MG63 (cell line): ENCODE measurements at regions not wholly inside any gene's neighbourhood (a gene's known extent, or its start where the extent isn't known, plus 50 kb on each side); places are given as distances from the start of the nearest gene placed in this dataset.
"Not testable (repeated sequence)": the region's sequence is repeated elsewhere in the genome, so short reads cannot be mapped to it uniquely, and the experiment has no call there.

Experiments used
- DNase-seq: peaks from one replicate; pipeline ENCODE4 v3.0.0-alpha.2; 2020
- H3K27me3 ChIP-seq: fragments of 250-450 bp; sonication (Bioruptor Pico); 2 replicates; pipeline ENCODE4 v1.5.1; 2020; ENCODE audit warnings: mild to moderate bottlenecking, moderate library complexity
- H3K36me3 ChIP-seq: fragments of 250-450 bp; sonication (Bioruptor Pico); 2 replicates; pipeline ENCODE4 v1.5.1; 2020; ENCODE audit warnings: mild to moderate bottlenecking, moderate library complexity
- H3K4me3 ChIP-seq: fragments of 250-450 bp; sonication (Bioruptor Pico); 2 replicates; pipeline ENCODE4 v1.5.1; 2020; ENCODE audit warnings: mild to moderate bottlenecking, moderate library complexity
- H3K9me3 ChIP-seq: fragments of 250-450 bp; sonication (Bioruptor Pico); 2 replicates; pipeline ENCODE4 v1.5.1; 2020; ENCODE audit warnings: mild to moderate bottlenecking, moderate library complexity

- Histone ChIP-seq H3K9me3 (no peaks in the 10 kb centered on the region), H3K27me3 (no peaks in the 10 kb centered on the region), H3K36me3 (no peaks in the 10 kb centered on the region), H3K4me3 (no peak overlapping the region)
- no peak for DNase-seq
Observed at GRCh38 chr1:193931356-193931755, 744.9 kb upstream of the B3GALT2 start.

- no peak overlapping the region for H3K4me3 ChIP-seq
- no peak for DNase-seq
- H3K9me3 ChIP-seq: no peaks in the 10 kb centered on the region
- H3K27me3 ChIP-seq: no peaks in the 10 kb centered on the region
- no peaks in the 10 kb centered on the region for H3K36me3 ChIP-seq
Observed at GRCh38 chr1:193929374-193930033, 743.1 kb upstream of the B3GALT2 start.

GRCh38 chr1:193927550-193927949 is 741.1 kb upstream of the B3GALT2 start:
- DNase-seq: no peak

GRCh38 chr1:193926956-193927355 is 740.5 kb upstream of the B3GALT2 start:
- no peaks in the 10 kb centered on the region for H3K9me3 ChIP-seq

More at GRCh38 chr1:193927550-193927949, 741.1 kb upstream of the B3GALT2 start:
- H3K36me3 ChIP-seq: no peaks in the 10 kb centered on the region
- no peaks in the 10 kb centered on the region for H3K9me3 ChIP-seq
- H3K4me3 ChIP-seq: no peak overlapping the region
- H3K27me3 ChIP-seq: no peaks in the 10 kb centered on the region

GRCh38 chr1:193919827-193920226 is 733.4 kb upstream of the B3GALT2 start:
- H3K27me3 ChIP-seq: no peaks in the 10 kb centered on the region
- no peaks in the 10 kb centered on the region for H3K9me3 ChIP-seq
- no peak for DNase-seq
- no peaks in the 10 kb centered on the region for H3K36me3 ChIP-seq
- no peak overlapping the region for H3K4me3 ChIP-seq

More at GRCh38 chr1:193926956-193927355, 740.5 kb upstream of the B3GALT2 start:
- DNase-seq: no peak
- Histone ChIP-seq H3K27me3 (no peaks in the 10 kb centered on the region), H3K4me3 (no peak overlapping the region), H3K36me3 (no peaks in the 10 kb centered on the region)

- H3K9me3 ChIP-seq: no peaks in the 10 kb centered on the region
- DNase-seq: no peak
- no peak overlapping the region for H3K4me3 ChIP-seq
- H3K36me3 ChIP-seq: no peaks in the 10 kb centered on the region
- no peaks in the 10 kb centered on the region for H3K27me3 ChIP-seq
Observed at GRCh38 chr1:193916452-193916851, 730.0 kb upstream of the B3GALT2 start.

GRCh38 chr1:193914871-193915270 is 728.5 kb upstream of the B3GALT2 start:
- no peaks in the 10 kb centered on the region for H3K9me3 ChIP-seq
- H3K36me3 ChIP-seq: no peaks in the 10 kb centered on the region
- no peaks in the 10 kb centered on the region for H3K27me3 ChIP-seq
- DNase-seq: no peak
- no peak overlapping the region for H3K4me3 ChIP-seq

GRCh38 chr1:193909406-193910082 is 723.1 kb upstream of the B3GALT2 start:
- Histone ChIP-seq H3K36me3 (no peaks in the 10 kb centered on the region), H3K9me3 (no peaks in the 10 kb centered on the region), H3K27me3 (no peaks in the 10 kb centered on the region), H3K4me3 (no peak overlapping the region)
- no peak for DNase-seq

- Histone ChIP-seq H3K27me3 (no peaks in the 10 kb centered on the region), H3K9me3 (no peaks in the 10 kb centered on the region), H3K4me3 (no peak overlapping the region), H3K36me3 (no peaks in the 10 kb centered on the region)
- peak; percentile 49 for DNase-seq
Observed at GRCh38 chr1:193905288-193906085, 719.1 kb upstream of the B3GALT2 start.

GRCh38 chr1:193891788-193892187 is 705.4 kb upstream of the B3GALT2 start:
- H3K9me3 ChIP-seq: no peaks in the 10 kb centered on the region
- H3K4me3 ChIP-seq: no peak overlapping the region
- no peak for DNase-seq
- no peaks in the 10 kb centered on the region for H3K27me3 ChIP-seq
- H3K36me3 ChIP-seq: no peaks in the 10 kb centered on the region

- Histone ChIP-seq H3K36me3 (no peaks in the 10 kb centered on the region), H3K4me3 (no peak overlapping the region), H3K27me3 (no peaks in the 10 kb centered on the region), H3K9me3 (no peaks in the 10 kb centered on the region)
- no peak for DNase-seq
Observed at GRCh38 chr1:193890935-193891334, 704.5 kb upstream of the B3GALT2 start.

GRCh38 chr1:193884848-193885558 is 698.6 kb upstream of the B3GALT2 start:
- no peaks in the 10 kb centered on the region for H3K36me3 ChIP-seq
- no peak overlapping the region for H3K4me3 ChIP-seq
- no peaks in the 10 kb centered on the region for H3K27me3 ChIP-seq
- DNase-seq: no peak
- H3K9me3 ChIP-seq: no peaks in the 10 kb centered on the region

- H3K9me3 ChIP-seq, H3K27me3 ChIP-seq: not testable (repeated sequence)
Observed at GRCh38 chr1:193877920-193878319, 691.5 kb upstream of the B3GALT2 start.

GRCh38 chr1:193868425-193868824 is 682.0 kb upstream of the B3GALT2 start:
- H3K4me3 ChIP-seq: no peak overlapping the region
- no peak for DNase-seq
- no peaks in the 10 kb centered on the region for H3K9me3 ChIP-seq
- H3K27me3 ChIP-seq: no peaks in the 10 kb centered on the region
- no peaks in the 10 kb centered on the region for H3K36me3 ChIP-seq

More at GRCh38 chr1:193877920-193878319, 691.5 kb upstream of the B3GALT2 start:
- H3K36me3 ChIP-seq, DNase-seq, H3K4me3 ChIP-seq: not testable (repeated sequence)

GRCh38 chr1:193856261-193856660 is 669.8 kb upstream of the B3GALT2 start:
- no peak for DNase-seq
- H3K9me3 ChIP-seq: no peaks in the 10 kb centered on the region
- no peaks in the 10 kb centered on the region for H3K27me3 ChIP-seq
- no peak overlapping the region for H3K4me3 ChIP-seq
- no peaks in the 10 kb centered on the region for H3K36me3 ChIP-seq

GRCh38 chr1:193850745-193851144 is 664.3 kb upstream of the B3GALT2 start:
- H3K36me3 ChIP-seq: no peaks in the 10 kb centered on the region
- no peak for DNase-seq
- no peak overlapping the region for H3K4me3 ChIP-seq
- no peaks in the 10 kb centered on the region for H3K9me3 ChIP-seq
- no peaks in the 10 kb centered on the region for H3K27me3 ChIP-seq
